Bronchial epithelial cell (primary cell): ENCODE measurements at regions not wholly inside any gene's neighbourhood (a gene's known extent, or its start where the extent isn't known, plus 50 kb on each side); places are given as distances from the start of the nearest gene placed in this dataset.
"Not testable (repeated sequence)": the region's sequence is repeated elsewhere in the genome, so short reads cannot be mapped to it uniquely, and the experiment has no call there.

Experiments
- DNase-seq: peaks from one replicate; pipeline ENCODE4 v3.0.0-alpha.2; 2010; ENCODE audit warnings: low read depth
- FAIRE-seq: peaks from 2 replicates; lab custom pipeline; 2011; peaks lifted over from hg19 to GRCh38; lab: Jason Lieb, UNC
- H3K27me3 ChIP-seq: 2 replicates; pipeline ENCODE4 v1.5.1; 2011; ENCODE audit warnings: low read length; ENCODE audit not compliant: control insufficient read depth, insufficient read depth
- H3K36me3 ChIP-seq: 2 replicates; pipeline ENCODE4 v1.5.1; 2011; ENCODE audit warnings: low read length; ENCODE audit not compliant: control insufficient read depth, insufficient read depth
- H3K4me3 ChIP-seq: 2 replicates; pipeline ENCODE4 v1.5.1; 2011; ENCODE audit warnings: mild to moderate bottlenecking, low read depth, low read length, control low read depth
- CTCF ChIP-seq: IDR thresholded peaks from 2 replicates; pipeline ENCODE4 v1.5.1; 2011; ENCODE audit warnings: mild to moderate bottlenecking, moderate library complexity, low read length, control low read depth, inconsistent platforms; ENCODE audit not compliant: insufficient read depth, severe bottlenecking

- DNase-seq = peak; percentile 91
- H3K27me3 ChIP-seq = no peaks in the 10 kb centered on the region
- FAIRE-seq = peak; percentile 50
- TF ChIP-seq CTCF = no peak
- H3K4me3 ChIP-seq = no peak overlapping the region
- no peaks in the 10 kb centered on the region for H3K36me3 ChIP-seq
Measured at GRCh38 chr2:40032650-40033319, 253.7 kb upstream of the THUMPD2 start.

GRCh38 chr2:40030456-40030975, 251.5 kb upstream of the THUMPD2 start:
- no peak overlapping the region for H3K4me3 ChIP-seq

GRCh38 chr2:40028792-40029488, 249.9 kb upstream of the THUMPD2 start:
- Histone ChIP-seq H3K4me3 (no peak overlapping the region), H3K36me3 (no peaks in the 10 kb centered on the region), H3K27me3 (no peaks in the 10 kb centered on the region)
- TF ChIP-seq CTCF = no peak
- no peak for FAIRE-seq
- DNase-seq = peak; percentile 20

More at GRCh38 chr2:40030456-40030975, 251.5 kb upstream of the THUMPD2 start:
- FAIRE-seq (no peak), DNase-seq (no peak)
- Histone ChIP-seq H3K36me3 (no peaks in the 10 kb centered on the region), H3K27me3 (no peaks in the 10 kb centered on the region)
- TF ChIP-seq CTCF = no peak

- Histone ChIP-seq H3K4me3 (no peak overlapping the region), H3K27me3 (no peaks in the 10 kb centered on the region), H3K36me3 (no peaks in the 10 kb centered on the region)
- FAIRE-seq (no peak), DNase-seq (peak; percentile 8)
- no peak for TF ChIP-seq CTCF
Measured at GRCh38 chr2:40027968-40028367, 248.9 kb upstream of the THUMPD2 start.

- H3K27me3 ChIP-seq, H3K36me3 ChIP-seq, H3K4me3 ChIP-seq, DNase-seq, FAIRE-seq: not testable (repeated sequence)
Measured at GRCh38 chr2:40025276-40025675, 246.2 kb upstream of the THUMPD2 start.

- H3K36me3 ChIP-seq = no peaks in the 10 kb centered on the region
- FAIRE-seq (no peak), DNase-seq (no peak)
- H3K4me3 ChIP-seq = no peak overlapping the region
- TF ChIP-seq CTCF = no peak
- H3K27me3 ChIP-seq = no peaks in the 10 kb centered on the region
Measured at GRCh38 chr2:40020997-40021396, 241.9 kb upstream of the THUMPD2 start.
